Tibial nerve (tissue), 4 donors: ENCODE measurements at regions not wholly inside any gene's neighbourhood (a gene's known extent, or its start where the extent isn't known, plus 50 kb on each side); places are given as distances from the start of the nearest gene placed in this dataset.

Source experiments
- EP300 ChIP-seq, 2 donors: sonication (generic); formaldehyde crosslinking; IDR thresholded peaks; one replicate each; pipeline ENCODE4 v1.6.1; 2017; ENCODE audit warnings: antibody characterized with exemption in 2 of 2, mild to moderate bottlenecking in 1 of 2
- POLR2A ChIP-seq, 2 donors: fragments of 450-650 bp; IDR thresholded peaks; one replicate each; pipeline ENCODE4 v1.6.1; 2017; ENCODE audit warnings: antibody characterized with exemption in 2 of 2, mild to moderate bottlenecking in 2 of 2, moderate library complexity in 2 of 2
- TF ChIP-seq, protein P1 (sequence below), 5 experiments: fragments of 200-600 bp in 3 of 5; fragments of 450-650 bp in 2 of 5; sonication (generic) in 3 of 5; IDR thresholded peaks; one replicate each; pipeline ENCODE4 v1.5.1; 2016 to 2019; ENCODE audit warnings: antibody characterized with exemption in 5 of 5, mild to moderate bottlenecking in 3 of 5, moderate library complexity in 2 of 5

DNA sequence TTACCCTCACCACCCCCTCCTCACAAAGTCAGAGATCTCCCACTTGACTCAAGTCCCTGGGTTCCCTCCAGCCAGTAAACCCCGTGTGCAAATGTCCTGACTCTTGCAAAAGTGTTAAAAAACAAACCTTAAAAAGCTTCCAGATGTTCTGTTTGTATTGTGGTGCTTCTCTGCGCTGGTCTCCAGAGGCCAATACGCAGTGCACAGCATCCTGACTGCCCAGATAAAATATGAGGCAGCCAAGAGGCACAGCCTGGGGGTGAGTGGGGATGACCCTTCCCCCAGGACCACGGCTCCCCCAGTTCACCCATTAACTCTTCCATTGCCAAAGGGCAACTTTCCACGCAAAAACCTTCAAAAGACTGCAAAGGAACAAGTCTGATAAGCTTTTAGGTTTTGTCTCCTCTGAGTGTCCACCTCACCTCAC lies 291.8 kb downstream of the SOX9 start:
- TF ChIP-seq, protein P1, sequence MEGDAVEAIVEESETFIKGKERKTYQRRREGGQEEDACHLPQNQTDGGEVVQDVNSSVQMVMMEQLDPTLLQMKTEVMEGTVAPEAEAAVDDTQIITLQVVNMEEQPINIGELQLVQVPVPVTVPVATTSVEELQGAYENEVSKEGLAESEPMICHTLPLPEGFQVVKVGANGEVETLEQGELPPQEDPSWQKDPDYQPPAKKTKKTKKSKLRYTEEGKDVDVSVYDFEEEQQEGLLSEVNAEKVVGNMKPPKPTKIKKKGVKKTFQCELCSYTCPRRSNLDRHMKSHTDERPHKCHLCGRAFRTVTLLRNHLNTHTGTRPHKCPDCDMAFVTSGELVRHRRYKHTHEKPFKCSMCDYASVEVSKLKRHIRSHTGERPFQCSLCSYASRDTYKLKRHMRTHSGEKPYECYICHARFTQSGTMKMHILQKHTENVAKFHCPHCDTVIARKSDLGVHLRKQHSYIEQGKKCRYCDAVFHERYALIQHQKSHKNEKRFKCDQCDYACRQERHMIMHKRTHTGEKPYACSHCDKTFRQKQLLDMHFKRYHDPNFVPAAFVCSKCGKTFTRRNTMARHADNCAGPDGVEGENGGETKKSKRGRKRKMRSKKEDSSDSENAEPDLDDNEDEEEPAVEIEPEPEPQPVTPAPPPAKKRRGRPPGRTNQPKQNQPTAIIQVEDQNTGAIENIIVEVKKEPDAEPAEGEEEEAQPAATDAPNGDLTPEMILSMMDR (IDR thresholded peaks at IDR 0.05): no peak
- TF ChIP-seq EP300 (IDR thresholded peaks at IDR 0.05) (peak in 1 of 2 donors; percentile 59), POLR2A (IDR thresholded peaks at IDR 0.05) (no peak)
